ENCODE measurements at regions not wholly inside any gene's neighbourhood (a gene's known extent, or its start where the extent isn't known, plus 50 kb on each side); places are given as distances from the start of the nearest gene placed in this dataset.

GRCh38 chr6:84467296-84467695, 239.9 kb upstream of the CEP162 start (continued):
- no peak for TF ChIP-seq CEBPB (IDR thresholded peaks at IDR 0.05; ENCODE audit: low read depth, low read length)
- TF ChIP-seq SIRT6 (IDR thresholded peaks at IDR 0.05; ENCODE audit: low read length), result no peak
- no peak for TF ChIP-seq ZNF274 (IDR thresholded peaks at IDR 0.05; ENCODE audit: borderline replicate concordance, extremely low read depth, low read length)
- TF ChIP-seq SIX5 (IDR thresholded peaks at IDR 0.05; ENCODE audit: low read depth, low read length), result no peak
- no peak for TF ChIP-seq ATF2 (IDR thresholded peaks at IDR 0.05; ENCODE audit: low read length)
- no peak for TF ChIP-seq GTF2F1 (IDR thresholded peaks at IDR 0.05; ENCODE audit: borderline replicate concordance, low read depth, low read length)
- TF ChIP-seq HDAC6 (IDR thresholded peaks at IDR 0.05; ENCODE audit: low read depth, low read length), result no peak
- TF ChIP-seq NANOG (IDR thresholded peaks at IDR 0.05; ENCODE audit: insufficient read depth, low read depth, low read length, poor library complexity, severe bottlenecking), result no peak

All from H1 (cell line).